ENCODE measurements at regions not wholly inside any gene's neighbourhood (a gene's known extent, or its start where the extent isn't known, plus 50 kb on each side); places are given as distances from the start of the nearest gene placed in this dataset.
"Not testable (repeated sequence)": the region's sequence is repeated elsewhere in the genome, so short reads cannot be mapped to it uniquely, and the experiment has no call there.

- not testable (repeated sequence) for DNase-seq (ENCODE audit: low read depth in 2 of 2)
Measured at GRCh38 chr1:148267066-148267465, 115.0 kb upstream of the NBPF11 start.

- no peak for DNase-seq (ENCODE audit: low read depth in 2 of 2)
Measured at GRCh38 chr1:148264374-148265276, 112.5 kb upstream of the NBPF11 start.

GRCh38 chr1:148263906-148264255, 111.8 kb upstream of the NBPF11 start:
- DNase-seq (ENCODE audit: low read depth in 2 of 2), result no peak

GRCh38 chr1:148263128-148263905, 111.2 kb upstream of the NBPF11 start:
- peak; percentile 20 to 36 for DNase-seq (ENCODE audit: low read depth in 2 of 2)

GRCh38 chr1:148261684-148262083, 109.6 kb upstream of the NBPF11 start:
- DNase-seq (ENCODE audit: low read depth in 2 of 2), result not testable (repeated sequence)

GRCh38 chr1:148257886-148258285, 105.8 kb upstream of the NBPF11 start:
- DNase-seq (ENCODE audit: low read depth in 2 of 2), result not testable (repeated sequence)

- DNase-seq (ENCODE audit: low read depth in 2 of 2), result peak in 1 of 2 donors; percentile 15
Measured at GRCh38 chr1:148254611-148255429, 102.7 kb upstream of the NBPF11 start.

GRCh38 chr1:148253808-148254207, 101.7 kb upstream of the NBPF11 start:
- not testable (repeated sequence) for DNase-seq (ENCODE audit: low read depth in 2 of 2)

GRCh38 chr1:148248798-148249197, 96.7 kb upstream of the NBPF11 start:
- DNase-seq (ENCODE audit: low read depth in 2 of 2), result not testable (repeated sequence)

GRCh38 chr1:148246258-148246861, 94.3 kb upstream of the NBPF11 start:
- not testable (repeated sequence) for DNase-seq (ENCODE audit: low read depth in 2 of 2)

GRCh38 chr1:148245843-148246242, 93.8 kb upstream of the NBPF11 start:
- DNase-seq (ENCODE audit: low read depth in 2 of 2), result not testable (repeated sequence)

GRCh38 chr1:148245443-148245842, 93.4 kb upstream of the NBPF11 start:
- not testable (repeated sequence) for DNase-seq (ENCODE audit: low read depth in 2 of 2)

GRCh38 chr1:148233250-148233649, 81.2 kb upstream of the NBPF11 start:
- not testable (repeated sequence) for DNase-seq (ENCODE audit: low read depth in 2 of 2)

GRCh38 chr1:148228846-148229245, 76.8 kb upstream of the NBPF11 start:
- not testable (repeated sequence) for DNase-seq (ENCODE audit: low read depth in 2 of 2)

- not testable (repeated sequence) for DNase-seq (ENCODE audit: low read depth in 2 of 2)
Measured at GRCh38 chr1:148222399-148223159, 70.5 kb upstream of the NBPF11 start.

GRCh38 chr1:148221593-148221992, 69.5 kb upstream of the NBPF11 start:
- not testable (repeated sequence) for DNase-seq (ENCODE audit: low read depth in 2 of 2)

- not testable (repeated sequence) for DNase-seq (ENCODE audit: low read depth in 2 of 2)
Measured at GRCh38 chr1:148219229-148219628, 67.1 kb upstream of the NBPF11 start.

GRCh38 chr1:148211191-148211590, 59.1 kb upstream of the NBPF11 start:
- DNase-seq (ENCODE audit: low read depth in 2 of 2), result not testable (repeated sequence)

GRCh38 chr1:148210624-148211023, 58.5 kb upstream of the NBPF11 start:
- not testable (repeated sequence) for DNase-seq (ENCODE audit: low read depth in 2 of 2)

- not testable (repeated sequence) for DNase-seq (ENCODE audit: low read depth in 2 of 2)
Measured at GRCh38 chr1:148210166-148210565, 58.1 kb upstream of the NBPF11 start.

Measured in stimulated activated CD8-positive, alpha-beta memory T cell treated with anti-CD3 and anti-CD28 coated beads, Interleukin-7, amount 100 ng/mL, for 4 hours (primary cell).